Left ventricle myocardium inferior (tissue), 1 donor: ENCODE measurements at regions not wholly inside any gene's neighbourhood (a gene's known extent, or its start where the extent isn't known, plus 50 kb on each side); places are given as distances from the start of the nearest gene placed in this dataset.

Experiments used
- DNase-seq: peaks from one replicate; pipeline ENCODE4 v3.0.0-alpha.2; 2020
- H3K27ac ChIP-seq: fragments of 200-600 bp; replicated peaks from 2 replicates; pipeline ENCODE4 v1.8.0; 2021
- H3K27me3 ChIP-seq: fragments of 200-600 bp; 2 replicates; pipeline ENCODE4 v1.8.0; 2021; ENCODE audit warnings: low read depth
- H3K36me3 ChIP-seq: fragments of 200-600 bp; 2 replicates; pipeline ENCODE4 v1.8.0; 2021
- H3K4me1 ChIP-seq: fragments of 200-600 bp; 2 replicates; pipeline ENCODE4 v1.8.0; 2021
- H3K4me3 ChIP-seq: fragments of 200-600 bp; 2 replicates; pipeline ENCODE4 v1.8.0; 2021; ENCODE audit warnings: mild to moderate bottlenecking, moderate library complexity
- H3K9me3 ChIP-seq: fragments of 200-600 bp; replicated peaks from 2 replicates; pipeline ENCODE4 v1.8.0; 2021
- intact Hi-C: fragments of 100-400 bp; cut with micrococcal nuclease; formaldehyde crosslinking; loops from one replicate; pipeline ENCODE4 v1.11.0; 2022
- TF ChIP-seq, protein P1 (sequence below): fragments of 200-600 bp; IDR thresholded peaks from 2 replicates; pipeline ENCODE4 v1.8.0; 2021; ENCODE audit warnings: antibody characterized with exemption, mild to moderate bottlenecking, borderline replicate concordance
- donor health status: DM: no; HTN: yes; CAD: no; lungs with severe emphysema.

DNA sequence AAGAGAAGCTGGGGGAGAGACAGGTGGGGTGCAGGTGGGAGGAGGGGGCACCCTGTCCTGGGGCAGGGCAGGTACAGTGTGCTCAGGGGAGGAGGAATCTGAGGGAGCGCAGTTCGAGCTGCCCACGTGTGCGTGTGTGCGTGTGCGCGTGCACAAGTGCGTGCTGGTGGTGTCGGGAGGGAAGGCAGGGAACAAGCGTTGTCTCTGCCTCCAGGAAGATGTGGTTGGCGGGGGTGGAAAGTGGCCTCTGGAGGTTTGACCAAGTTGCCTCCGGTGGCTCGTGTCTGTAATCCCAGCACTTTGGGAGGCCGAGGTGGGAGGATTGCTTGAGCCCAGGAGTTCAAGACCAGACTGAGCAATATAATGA, 49.9 kb upstream of the THY1 start:
- no peak for DNase-seq
- H3K4me1 ChIP-seq = no peaks in the 10 kb centered on the region
- H3K27ac ChIP-seq = no peak overlapping the region
- intact Hi-C loops = loop anchor here (10.0 kb wide), 1 partner anchor 118 kb away; no protein-coding TSS in a partner anchor
- no peaks in the 10 kb centered on the region for H3K36me3 ChIP-seq
- H3K4me3 ChIP-seq = no peak overlapping the region
- H3K27me3 ChIP-seq = peaks cover 23% of the 10 kb centered on the region
- TF ChIP-seq, protein P1, sequence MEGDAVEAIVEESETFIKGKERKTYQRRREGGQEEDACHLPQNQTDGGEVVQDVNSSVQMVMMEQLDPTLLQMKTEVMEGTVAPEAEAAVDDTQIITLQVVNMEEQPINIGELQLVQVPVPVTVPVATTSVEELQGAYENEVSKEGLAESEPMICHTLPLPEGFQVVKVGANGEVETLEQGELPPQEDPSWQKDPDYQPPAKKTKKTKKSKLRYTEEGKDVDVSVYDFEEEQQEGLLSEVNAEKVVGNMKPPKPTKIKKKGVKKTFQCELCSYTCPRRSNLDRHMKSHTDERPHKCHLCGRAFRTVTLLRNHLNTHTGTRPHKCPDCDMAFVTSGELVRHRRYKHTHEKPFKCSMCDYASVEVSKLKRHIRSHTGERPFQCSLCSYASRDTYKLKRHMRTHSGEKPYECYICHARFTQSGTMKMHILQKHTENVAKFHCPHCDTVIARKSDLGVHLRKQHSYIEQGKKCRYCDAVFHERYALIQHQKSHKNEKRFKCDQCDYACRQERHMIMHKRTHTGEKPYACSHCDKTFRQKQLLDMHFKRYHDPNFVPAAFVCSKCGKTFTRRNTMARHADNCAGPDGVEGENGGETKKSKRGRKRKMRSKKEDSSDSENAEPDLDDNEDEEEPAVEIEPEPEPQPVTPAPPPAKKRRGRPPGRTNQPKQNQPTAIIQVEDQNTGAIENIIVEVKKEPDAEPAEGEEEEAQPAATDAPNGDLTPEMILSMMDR = no peak
- H3K9me3 ChIP-seq = peaks cover 7% of the 10 kb centered on the region
